Esophagus muscularis mucosa (tissue), 4 donors: ENCODE measurements at regions not wholly inside any gene's neighbourhood (a gene's known extent, or its start where the extent isn't known, plus 50 kb on each side); places are given as distances from the start of the nearest gene placed in this dataset.

Experiments
- DNase-seq: peaks from one replicate; pipeline ENCODE4 v3.0.0-alpha.2; 2017; ENCODE audit errors: extremely low spot score
- H3K27ac ChIP-seq, 4 donors: fragments of 200-600 bp; sonication (generic); replicated peaks in 1 of 4; 1 replicate in 3 of 4; 2 replicates in 1 of 4; pipeline ENCODE4 v1.5.1; 2016 to 2019; ENCODE audit warnings: mild to moderate bottlenecking in 1 of 4
- H3K27me3 ChIP-seq, 4 donors: fragments of 200-600 bp; sonication (generic); one replicate each; pipeline versions ENCODE4 v1.5.1 to v1.6.0; 2016 to 2019
- H3K36me3 ChIP-seq, 4 donors: fragments of 200-600 bp; sonication (generic); one replicate each; pipeline ENCODE4 v1.5.1; 2016 to 2019
- H3K4me1 ChIP-seq, 4 donors: fragments of 200-600 bp; sonication (generic); one replicate each; pipeline ENCODE4 v1.5.1; 2016 to 2019
- H3K4me3 ChIP-seq, 4 donors: fragments of 200-600 bp; sonication (generic); 1 replicate in 2 of 4; 2 replicates in 2 of 4; pipeline ENCODE4 v1.5.1; 2016 to 2019; ENCODE audit warnings: mild to moderate bottlenecking in 4 of 4, moderate library complexity in 1 of 4
- H3K9me3 ChIP-seq, 4 donors: fragments of 200-600 bp; sonication (generic); 1 replicate in 3 of 4; 2 replicates in 1 of 4; pipeline ENCODE4 v1.5.1; 2016 to 2019
- EP300 ChIP-seq: sonication (generic); formaldehyde crosslinking; IDR thresholded peaks from one replicate; pipeline ENCODE4 v1.6.1; 2017; ENCODE audit warnings: antibody characterized with exemption
- POLR2A ChIP-seq: fragments of 450-650 bp; IDR thresholded peaks from one replicate; pipeline ENCODE4 v1.6.1; 2017; ENCODE audit warnings: antibody characterized with exemption, moderate library complexity, mild to moderate bottlenecking, low read depth
- POLR2AphosphoS5 ChIP-seq, 2 donors: sonication (generic); formaldehyde crosslinking; IDR thresholded peaks; one replicate each; pipeline ENCODE4 v1.6.1; 2017; ENCODE audit warnings: antibody characterized with exemption in 2 of 2
- whole genome bisulfite sequencing: methylation state at CpG from one replicate; pipeline ENCODE4 v1.1.5; 2018; 5-methylcytosine and 5-hydroxymethylcytosine counted together
- intact Hi-C: fragments of 100-400 bp; cut with DNase I; formaldehyde crosslinking; loops from one replicate; pipeline ENCODE4 v1.15.1; 2023
- TF ChIP-seq, protein P1 (sequence below), 3 experiments: fragments of 200-600 bp in 2 of 3; fragments of 450-650 bp in 1 of 3; sonication (generic) in 2 of 3; IDR thresholded peaks; one replicate each; pipeline ENCODE4 v1.5.1; 2017 to 2019; ENCODE audit warnings: antibody characterized with exemption in 3 of 3, mild to moderate bottlenecking in 2 of 3, moderate library complexity in 1 of 3

DNA sequence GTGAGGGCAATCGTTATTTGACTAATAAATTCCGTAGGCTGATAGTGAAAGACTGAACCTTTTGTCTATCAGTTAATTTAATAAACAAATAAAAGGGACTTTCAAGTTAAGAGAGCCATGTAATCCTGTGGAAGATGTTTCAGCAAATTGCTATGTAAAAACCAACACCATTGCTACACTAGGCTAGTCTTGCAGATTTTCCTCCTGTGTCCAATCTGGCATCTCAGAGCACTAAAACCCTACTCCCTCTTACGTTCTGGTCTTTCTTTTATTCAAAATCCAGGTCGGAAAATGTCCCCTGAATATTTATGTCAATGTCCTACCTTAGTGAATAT lies 478.8 kb upstream of the TNC start:
- peaks cover 0 to 7% (median 0%) of the 10 kb centered on the region in 4 donors for H3K27me3 ChIP-seq
- no peak overlapping the region for H3K27ac ChIP-seq
- no peak for TF ChIP-seq EP300
- no peak for TF ChIP-seq POLR2A
- TF ChIP-seq POLR2AphosphoS5 (IDR thresholded peaks at IDR 0.05) = no peak
- TF ChIP-seq, protein P1, sequence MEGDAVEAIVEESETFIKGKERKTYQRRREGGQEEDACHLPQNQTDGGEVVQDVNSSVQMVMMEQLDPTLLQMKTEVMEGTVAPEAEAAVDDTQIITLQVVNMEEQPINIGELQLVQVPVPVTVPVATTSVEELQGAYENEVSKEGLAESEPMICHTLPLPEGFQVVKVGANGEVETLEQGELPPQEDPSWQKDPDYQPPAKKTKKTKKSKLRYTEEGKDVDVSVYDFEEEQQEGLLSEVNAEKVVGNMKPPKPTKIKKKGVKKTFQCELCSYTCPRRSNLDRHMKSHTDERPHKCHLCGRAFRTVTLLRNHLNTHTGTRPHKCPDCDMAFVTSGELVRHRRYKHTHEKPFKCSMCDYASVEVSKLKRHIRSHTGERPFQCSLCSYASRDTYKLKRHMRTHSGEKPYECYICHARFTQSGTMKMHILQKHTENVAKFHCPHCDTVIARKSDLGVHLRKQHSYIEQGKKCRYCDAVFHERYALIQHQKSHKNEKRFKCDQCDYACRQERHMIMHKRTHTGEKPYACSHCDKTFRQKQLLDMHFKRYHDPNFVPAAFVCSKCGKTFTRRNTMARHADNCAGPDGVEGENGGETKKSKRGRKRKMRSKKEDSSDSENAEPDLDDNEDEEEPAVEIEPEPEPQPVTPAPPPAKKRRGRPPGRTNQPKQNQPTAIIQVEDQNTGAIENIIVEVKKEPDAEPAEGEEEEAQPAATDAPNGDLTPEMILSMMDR (IDR thresholded peaks at IDR 0.05) = no peak
- H3K4me3 ChIP-seq = no peak overlapping the region
- no peak for DNase-seq
- peaks cover 0 to 5% (median 2%) of the 10 kb centered on the region in 4 donors for H3K4me1 ChIP-seq
- whole genome bisulfite sequencing = 54% methylated on average over 4 of the region's 4 CpGs
- H3K9me3 ChIP-seq = no peaks in the 10 kb centered on the region
- intact Hi-C loops = no loop called here
- no peaks in the 10 kb centered on the region for H3K36me3 ChIP-seq

DNA sequence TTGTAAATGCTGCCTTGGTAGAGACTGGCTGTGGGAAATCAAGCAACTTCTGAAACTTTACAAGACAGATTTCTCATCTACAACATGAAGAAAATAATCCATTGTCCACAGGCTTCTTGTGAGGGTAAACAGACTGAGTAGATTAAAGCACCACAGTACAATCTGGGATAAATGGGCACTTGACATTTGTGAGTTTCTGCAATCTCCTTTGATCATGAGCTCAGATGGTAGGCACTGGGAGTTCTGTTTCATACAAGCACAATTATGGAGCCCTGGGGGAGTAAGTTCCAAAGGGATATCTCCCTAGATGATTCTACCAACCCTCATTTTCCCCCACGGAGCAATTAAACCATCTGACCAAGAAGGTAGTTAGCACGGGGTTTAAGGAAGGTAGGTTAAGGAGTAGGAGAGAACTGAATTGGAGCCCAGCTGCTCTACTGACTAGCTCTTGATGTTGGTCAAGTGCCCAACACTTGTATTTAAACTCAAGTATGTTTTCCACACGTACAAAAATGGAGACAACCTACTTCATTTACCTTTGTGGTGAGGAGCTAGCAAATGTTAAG lies 479.5 kb upstream of the TNC start:
- no peak overlapping the region for H3K4me3 ChIP-seq
- H3K36me3 ChIP-seq = no peaks in the 10 kb centered on the region
- H3K4me1 ChIP-seq = peaks cover 0 to 3% (median 0%) of the 10 kb centered on the region in 4 donors
- intact Hi-C loops = no loop called here
- WGBS = 86% methylated on average over 3 of the region's 3 CpGs
- DNase-seq = no peak
- no peaks in the 10 kb centered on the region for H3K9me3 ChIP-seq
- peaks cover 0 to 7% (median 0%) of the 10 kb centered on the region in 4 donors for H3K27me3 ChIP-seq
- TF ChIP-seq EP300 (no peak), POLR2AphosphoS5 (IDR thresholded peaks at IDR 0.05) (no peak), POLR2A (no peak)
- TF ChIP-seq, protein P1 (IDR thresholded peaks at IDR 0.05) = no peak
- no peak overlapping the region for H3K27ac ChIP-seq

DNA sequence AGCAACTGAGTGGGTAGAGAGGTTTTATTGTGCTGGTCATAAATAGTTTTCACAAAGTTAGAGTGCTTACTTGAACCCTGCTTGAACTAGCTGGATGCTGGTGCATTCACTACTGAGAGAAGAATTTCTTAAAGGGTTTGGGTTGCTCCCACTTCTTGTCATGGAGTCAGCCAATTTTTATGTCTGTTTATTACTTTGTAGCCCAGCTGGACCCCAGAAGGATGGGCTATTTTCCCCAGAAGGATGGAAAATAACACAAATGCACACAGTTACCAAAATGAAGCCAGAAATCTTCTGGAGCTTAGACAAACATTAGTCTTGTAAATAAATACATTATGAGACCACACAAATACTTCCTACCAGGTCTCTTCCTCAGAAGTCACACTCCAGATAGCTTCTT lies 480.8 kb upstream of the TNC start:
- intact Hi-C loops = no loop called here
- H3K4me3 ChIP-seq = no peak overlapping the region
- H3K27me3 ChIP-seq = peaks cover 0 to 7% (median 0%) of the 10 kb centered on the region in 4 donors
- TF ChIP-seq POLR2A (no peak), EP300 (no peak), POLR2AphosphoS5 (IDR thresholded peaks at IDR 0.05) (no peak)
- TF ChIP-seq, protein P1 (IDR thresholded peaks at IDR 0.05) = no peak
- no peak overlapping the region for H3K27ac ChIP-seq
- H3K36me3 ChIP-seq = no peaks in the 10 kb centered on the region
- DNase-seq = no peak
- H3K4me1 ChIP-seq = no peaks in the 10 kb centered on the region
- H3K9me3 ChIP-seq = no peaks in the 10 kb centered on the region

DNA sequence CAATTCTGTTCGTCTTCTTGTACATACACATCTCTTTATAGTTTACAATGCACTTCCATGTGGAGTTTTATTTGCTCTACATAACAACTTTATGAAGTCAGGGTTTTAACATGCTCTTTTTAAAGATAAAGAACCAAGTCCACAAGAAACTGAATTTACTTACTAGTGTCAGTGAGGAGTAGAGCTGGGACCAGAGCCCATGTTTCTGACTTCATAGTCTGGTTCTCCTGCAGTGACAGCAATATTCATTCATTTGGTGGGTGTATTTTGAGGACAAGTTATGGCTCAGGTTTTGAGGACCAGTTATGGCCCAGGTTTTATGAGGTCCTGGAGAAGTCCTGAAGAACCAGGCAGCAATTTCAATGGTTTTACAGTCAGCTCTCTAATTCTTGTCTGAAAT lies 481.9 kb upstream of the TNC start:
- Histone ChIP-seq H3K27ac (no peak overlapping the region), H3K9me3 (no peaks in the 10 kb centered on the region), H3K4me3 (no peak overlapping the region), H3K27me3 (peaks cover 0 to 7% (median 0%) of the 10 kb centered on the region in 4 donors), H3K4me1 (no peaks in the 10 kb centered on the region), H3K36me3 (no peaks in the 10 kb centered on the region)
- TF ChIP-seq POLR2AphosphoS5 (IDR thresholded peaks at IDR 0.05) = no peak
- TF ChIP-seq EP300 = no peak
- TF ChIP-seq, protein P1 (IDR thresholded peaks at IDR 0.05) = no peak
- TF ChIP-seq POLR2A = no peak
- no peak for DNase-seq
- intact Hi-C loops = no loop called here
- 86% methylated on average over 1 of the region's 1 CpG for WGBS

DNA sequence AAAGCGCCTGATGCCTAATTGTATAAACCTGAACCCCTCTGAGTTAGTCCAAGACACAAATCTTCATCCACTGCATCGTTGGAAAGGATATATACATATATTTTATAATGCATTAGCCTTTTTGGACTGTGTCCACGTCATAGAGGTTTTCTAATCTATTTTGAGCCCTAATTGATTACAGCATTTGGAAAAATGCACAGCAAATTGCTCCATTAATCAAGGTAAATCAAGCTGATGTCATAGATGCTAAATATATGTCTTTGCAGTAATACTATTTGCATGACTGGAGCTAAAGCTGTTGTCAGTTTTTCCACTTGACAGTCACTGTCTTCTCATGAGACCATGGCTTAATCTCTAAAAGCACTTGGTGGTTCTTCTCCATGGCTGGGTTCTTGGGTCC lies 483.5 kb upstream of the TNC start:
- Histone ChIP-seq H3K9me3 (no peaks in the 10 kb centered on the region), H3K27ac (no peak overlapping the region), H3K36me3 (no peaks in the 10 kb centered on the region), H3K27me3 (no peaks in the 10 kb centered on the region), H3K4me1 (no peaks in the 10 kb centered on the region), H3K4me3 (no peak overlapping the region)
- no peak for DNase-seq
- intact Hi-C loops = no loop called here
- TF ChIP-seq POLR2A = no peak
- no peak for TF ChIP-seq POLR2AphosphoS5 (IDR thresholded peaks at IDR 0.05)
- TF ChIP-seq, protein P1 (IDR thresholded peaks at IDR 0.05) = no peak
- no peak for TF ChIP-seq EP300
- WGBS = 75% methylated on average over 3 of the region's 3 CpGs
